Stomach smooth muscle (tissue), 2 donors: ENCODE measurements at regions not wholly inside any gene's neighbourhood (a gene's known extent, or its start where the extent isn't known, plus 50 kb on each side); places are given as distances from the start of the nearest gene placed in this dataset.

Experiments used
- H3K27ac ChIP-seq: one replicate; pipeline ENCODE4 v1.7.0; 2013; ENCODE audit warnings: mild to moderate bottlenecking, low read length, inconsistent platforms
- H3K27me3 ChIP-seq, 2 donors: one replicate each; pipeline ENCODE4 v1.7.0; 2013; ENCODE audit warnings: low read length in 2 of 2; ENCODE audit not compliant: insufficient read depth in 2 of 2, control insufficient read depth in 1 of 2
- H3K36me3 ChIP-seq, 2 donors: one replicate each; pipeline ENCODE4 v1.7.0; 2013; ENCODE audit warnings: low read length in 2 of 2; ENCODE audit not compliant: control insufficient read depth in 2 of 2, insufficient read depth in 2 of 2
- H3K4me1 ChIP-seq: one replicate; pipeline ENCODE4 v1.7.0; 2013; ENCODE audit warnings: low read length; ENCODE audit not compliant: control insufficient read depth, insufficient read depth
- H3K4me3 ChIP-seq, 2 donors: one replicate each; pipeline ENCODE4 v1.7.0; 2013; ENCODE audit warnings: low read length in 2 of 2
- H3K9ac ChIP-seq, 2 donors: one replicate each; pipeline ENCODE4 v1.7.0; 2013; ENCODE audit warnings: low read length in 2 of 2, mild to moderate bottlenecking in 1 of 2
- H3K9me3 ChIP-seq, 2 donors: one replicate each; pipeline ENCODE4 v1.7.0; 2013; ENCODE audit warnings: low read length in 2 of 2; ENCODE audit not compliant: control insufficient read depth in 2 of 2
- donor health status: healthy.
- donor health status: Pancreatic carcinoma.

DNA sequence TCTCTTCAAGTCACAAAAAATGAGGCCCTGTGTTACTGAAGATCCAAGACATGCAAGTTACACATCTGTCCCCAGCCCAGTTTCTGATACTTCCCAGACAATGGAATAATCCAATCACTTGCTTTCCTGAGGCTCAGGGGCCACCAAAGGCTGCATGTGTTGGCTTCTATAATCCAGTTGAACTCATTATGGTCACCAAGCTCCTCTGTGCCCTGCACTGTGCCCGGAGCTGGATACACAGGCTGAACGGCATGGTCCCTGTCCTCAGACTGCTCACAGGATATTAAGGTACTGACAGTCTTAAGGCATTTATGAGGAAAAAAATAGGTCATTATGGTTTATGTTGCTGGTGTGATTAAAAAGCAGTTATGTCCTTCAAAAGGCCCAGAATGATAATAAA, 117.0 kb upstream of the SYT6 start:
- Histone ChIP-seq H3K9ac (no peak overlapping the region), H3K36me3 (no peaks in the 10 kb centered on the region), H3K4me3 (no peak overlapping the region), H3K27me3 (no peaks in the 10 kb centered on the region), H3K27ac (no peak overlapping the region), H3K4me1 (no peaks in the 10 kb centered on the region), H3K9me3 (no peaks in the 10 kb centered on the region)

DNA sequence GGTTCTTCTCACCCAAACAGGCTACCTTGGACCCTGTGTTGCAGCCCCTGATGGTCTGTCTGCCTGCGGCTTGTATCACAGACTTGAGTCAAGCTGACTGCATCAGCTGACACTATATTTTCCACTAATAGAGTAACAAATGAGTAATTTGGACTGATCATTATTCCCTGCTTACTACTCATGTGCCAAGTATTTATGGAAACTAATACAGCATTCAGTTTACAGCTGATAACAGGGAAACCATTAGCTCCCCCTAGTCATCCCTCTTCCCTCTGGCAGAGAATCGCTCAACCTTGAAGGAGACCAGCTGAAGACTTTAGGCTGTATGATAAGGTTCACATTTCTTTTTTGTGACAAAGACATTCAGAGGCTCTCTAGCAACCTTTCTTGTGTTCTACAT, 116.6 kb upstream of the SYT6 start:
- Histone ChIP-seq H3K9ac (no peak overlapping the region), H3K9me3 (no peaks in the 10 kb centered on the region), H3K4me3 (no peak overlapping the region), H3K36me3 (no peaks in the 10 kb centered on the region), H3K27ac (no peak overlapping the region), H3K4me1 (no peaks in the 10 kb centered on the region), H3K27me3 (no peaks in the 10 kb centered on the region)

DNA sequence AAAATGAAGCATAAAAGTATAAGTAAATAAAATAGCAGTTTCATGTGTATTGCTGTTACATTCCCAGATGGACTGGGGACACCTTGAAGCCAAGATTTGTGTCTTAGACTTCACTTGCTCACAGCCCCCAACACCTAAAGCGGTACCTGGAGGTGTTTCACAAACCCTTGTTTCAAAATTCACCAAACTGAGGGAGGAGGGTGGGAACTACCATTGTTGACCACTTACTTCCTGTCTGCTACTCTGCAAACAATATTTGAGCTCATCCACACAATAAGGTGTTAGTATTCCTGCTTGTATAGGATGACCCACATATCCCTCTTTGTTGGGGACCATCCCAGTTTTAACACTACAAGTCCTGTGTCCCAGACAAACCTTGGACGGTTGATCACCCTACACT, 115.9 kb upstream of the SYT6 start:
- no peaks in the 10 kb centered on the region for H3K27me3 ChIP-seq
- no peaks in the 10 kb centered on the region for H3K36me3 ChIP-seq
- no peak overlapping the region for H3K27ac ChIP-seq
- no peak overlapping the region for H3K9ac ChIP-seq
- H3K4me1 ChIP-seq: no peaks in the 10 kb centered on the region
- no peaks in the 10 kb centered on the region for H3K9me3 ChIP-seq
- H3K4me3 ChIP-seq: no peak overlapping the region

DNA sequence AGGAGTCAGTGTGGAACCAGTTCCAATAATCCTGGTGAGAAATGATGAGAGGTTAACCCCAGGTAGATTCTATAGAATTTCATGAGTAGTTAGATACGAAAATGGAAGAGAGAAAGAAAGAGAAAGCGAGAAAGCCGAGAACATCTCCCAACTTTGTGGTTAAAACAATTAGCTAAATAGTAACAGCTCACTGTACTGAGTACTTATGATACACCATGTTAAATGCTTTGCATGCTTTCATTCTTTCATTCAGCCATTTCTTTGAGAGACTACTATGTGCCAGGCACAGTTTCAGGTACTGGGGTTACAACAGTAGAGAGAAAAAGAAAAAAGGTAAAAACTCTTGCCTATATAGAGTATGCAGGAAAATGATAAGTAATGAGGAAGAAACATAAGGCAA, 109.7 kb upstream of the SYT6 start:
- Histone ChIP-seq H3K36me3 (no peaks in the 10 kb centered on the region), H3K27me3 (peaks cover 0 to 3% of the 10 kb centered on the region in 2 donors), H3K4me3 (no peak overlapping the region), H3K9ac (no peak overlapping the region), H3K27ac (no peak overlapping the region), H3K9me3 (no peaks in the 10 kb centered on the region), H3K4me1 (no peaks in the 10 kb centered on the region)

DNA sequence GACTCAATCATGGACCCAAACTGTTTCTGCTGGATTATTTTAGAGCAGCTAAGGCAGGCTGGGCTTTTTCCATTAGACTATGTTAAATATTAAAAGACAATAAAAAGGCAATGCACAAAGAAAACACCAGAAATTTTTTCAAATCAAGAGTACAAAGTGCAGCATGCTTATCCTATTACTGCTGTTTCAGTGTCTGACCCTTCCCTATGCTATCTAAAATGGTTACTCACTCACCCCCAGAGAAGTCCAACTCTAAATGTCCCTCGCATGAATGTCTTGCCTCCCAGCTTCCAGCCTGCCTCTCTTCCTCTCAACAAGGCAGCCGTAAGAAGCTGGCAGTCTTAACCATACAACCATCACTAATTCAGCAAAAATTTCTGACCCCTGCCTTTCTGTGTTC, 108.7 kb upstream of the SYT6 start:
- Histone ChIP-seq H3K36me3 (no peaks in the 10 kb centered on the region), H3K4me3 (no peak overlapping the region), H3K27me3 (peaks cover 0 to 3% of the 10 kb centered on the region in 2 donors), H3K4me1 (no peaks in the 10 kb centered on the region), H3K27ac (no peak overlapping the region), H3K9me3 (no peaks in the 10 kb centered on the region), H3K9ac (no peak overlapping the region)

DNA sequence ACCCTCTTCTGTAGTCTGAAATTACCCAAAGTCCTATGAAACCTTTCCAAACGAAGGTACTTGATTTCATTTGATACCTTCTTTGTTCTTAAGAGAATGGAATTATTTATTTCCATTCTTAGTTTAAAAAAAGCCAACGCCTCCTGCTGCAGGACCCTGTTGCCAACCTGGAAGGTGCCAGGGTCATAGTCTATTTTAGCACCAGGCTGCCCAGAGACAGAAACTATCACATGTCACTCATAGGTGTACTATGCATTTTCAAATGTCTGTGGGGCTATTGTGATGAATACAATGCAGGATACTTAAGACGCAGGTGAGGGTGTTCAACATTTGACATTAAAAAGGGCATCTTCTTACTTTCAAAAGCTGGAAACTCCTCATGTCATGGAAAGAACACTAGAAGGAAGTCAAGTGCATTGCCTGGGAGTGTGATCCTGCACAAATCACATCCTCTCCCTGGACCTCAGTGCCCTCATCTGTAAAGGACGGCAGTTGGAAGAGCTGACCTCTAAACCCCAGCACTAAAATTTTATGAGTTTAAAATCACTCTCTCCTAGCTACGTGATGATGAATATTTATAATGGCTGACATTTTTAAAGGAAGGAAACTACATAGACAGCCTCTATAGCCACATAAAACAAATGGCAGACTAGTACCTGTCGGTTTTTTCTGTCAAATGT, 107.3 kb upstream of the SYT6 start:
- H3K4me3 ChIP-seq: no peak overlapping the region
- H3K9me3 ChIP-seq: no peaks in the 10 kb centered on the region
- H3K9ac ChIP-seq: no peak overlapping the region
- peaks cover 0 to 3% of the 10 kb centered on the region in 2 donors for H3K27me3 ChIP-seq
- no peaks in the 10 kb centered on the region for H3K36me3 ChIP-seq
- no peaks in the 10 kb centered on the region for H3K4me1 ChIP-seq
- no peak overlapping the region for H3K27ac ChIP-seq

DNA sequence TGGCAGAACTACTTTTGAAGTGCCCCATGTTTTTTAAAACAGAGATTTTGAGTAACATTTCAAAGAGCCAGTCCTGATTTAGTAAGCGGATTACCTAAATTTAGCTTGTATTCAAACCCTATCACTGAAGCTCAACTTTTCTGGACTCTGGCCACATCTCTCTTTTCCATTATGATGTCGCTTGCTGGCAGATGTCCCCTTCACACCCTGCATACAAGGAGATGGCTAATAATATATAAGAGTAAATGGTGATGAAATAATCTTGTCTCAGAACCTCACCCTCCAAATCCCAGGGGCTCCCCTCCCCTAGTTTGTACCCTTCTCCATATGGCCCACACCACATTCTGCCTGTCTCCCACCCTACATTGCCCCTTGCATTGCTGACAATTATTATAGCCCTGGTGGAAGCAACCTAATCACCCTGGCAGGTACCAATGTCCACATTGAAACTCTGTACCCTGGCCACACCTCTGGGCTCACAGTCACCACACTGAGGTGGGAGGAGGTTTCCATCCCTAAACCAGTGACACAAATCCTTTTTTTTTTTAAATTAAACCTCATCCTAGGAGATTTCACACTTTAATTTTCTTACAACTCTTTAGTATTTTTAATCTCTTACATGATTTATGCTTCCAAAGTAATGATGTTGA, 106.0 kb upstream of the SYT6 start:
- no peak overlapping the region for H3K27ac ChIP-seq
- H3K9ac ChIP-seq: no peak overlapping the region
- H3K4me1 ChIP-seq: no peaks in the 10 kb centered on the region
- H3K27me3 ChIP-seq: peaks cover 0 to 3% of the 10 kb centered on the region in 2 donors
- no peaks in the 10 kb centered on the region for H3K9me3 ChIP-seq
- H3K36me3 ChIP-seq: no peaks in the 10 kb centered on the region
- no peak overlapping the region for H3K4me3 ChIP-seq

DNA sequence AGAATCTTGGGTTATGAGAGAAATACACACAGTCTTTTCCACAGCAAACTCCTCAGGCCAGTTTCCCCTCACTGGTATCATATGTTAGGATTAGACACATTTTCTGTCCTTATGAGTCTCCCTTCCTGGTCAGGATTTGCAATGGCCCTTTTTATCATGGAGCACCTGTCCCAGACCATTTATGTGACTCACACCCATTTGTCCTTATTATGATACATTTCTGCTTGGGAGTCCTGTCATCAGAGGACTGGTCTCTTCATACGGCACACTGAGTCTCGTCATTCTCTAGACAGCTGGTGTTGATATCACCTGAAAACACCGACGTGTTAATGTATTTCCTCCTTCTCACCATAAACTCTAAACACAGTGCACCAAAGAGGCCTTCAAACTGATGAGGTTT, 105.0 kb upstream of the SYT6 start:
- H3K4me3 ChIP-seq: no peak overlapping the region
- H3K27me3 ChIP-seq: peaks cover 0 to 3% of the 10 kb centered on the region in 2 donors
- H3K27ac ChIP-seq: no peak overlapping the region
- peaks cover 0 to 2% of the 10 kb centered on the region in 2 donors for H3K9me3 ChIP-seq
- H3K9ac ChIP-seq: no peak overlapping the region
- H3K4me1 ChIP-seq: no peaks in the 10 kb centered on the region
- H3K36me3 ChIP-seq: no peaks in the 10 kb centered on the region

DNA sequence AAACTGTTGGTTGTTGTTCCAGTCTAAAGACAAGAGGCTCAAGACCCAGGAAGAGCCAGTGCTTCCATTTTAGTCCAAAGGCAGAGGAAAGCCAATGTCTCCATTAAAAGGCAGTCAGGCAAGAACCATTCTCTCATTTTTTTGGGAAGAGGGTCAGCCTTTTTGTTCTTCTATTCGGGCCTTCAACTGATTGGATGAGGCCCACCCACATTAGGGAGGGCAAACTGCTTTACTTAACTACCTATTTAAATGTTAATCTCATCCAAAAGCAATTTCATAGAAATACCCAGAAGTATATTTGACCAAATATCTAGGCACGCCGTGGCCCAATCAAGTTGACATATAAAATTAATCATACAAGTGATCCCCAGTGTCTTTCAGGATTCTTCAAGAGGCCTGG, 104.4 kb upstream of the SYT6 start:
- Histone ChIP-seq H3K27ac (no peak overlapping the region), H3K4me1 (no peaks in the 10 kb centered on the region), H3K4me3 (no peak overlapping the region), H3K9ac (no peak overlapping the region), H3K9me3 (peaks cover 0 to 2% of the 10 kb centered on the region in 2 donors), H3K27me3 (peaks cover 0 to 3% of the 10 kb centered on the region in 2 donors), H3K36me3 (no peaks in the 10 kb centered on the region)

DNA sequence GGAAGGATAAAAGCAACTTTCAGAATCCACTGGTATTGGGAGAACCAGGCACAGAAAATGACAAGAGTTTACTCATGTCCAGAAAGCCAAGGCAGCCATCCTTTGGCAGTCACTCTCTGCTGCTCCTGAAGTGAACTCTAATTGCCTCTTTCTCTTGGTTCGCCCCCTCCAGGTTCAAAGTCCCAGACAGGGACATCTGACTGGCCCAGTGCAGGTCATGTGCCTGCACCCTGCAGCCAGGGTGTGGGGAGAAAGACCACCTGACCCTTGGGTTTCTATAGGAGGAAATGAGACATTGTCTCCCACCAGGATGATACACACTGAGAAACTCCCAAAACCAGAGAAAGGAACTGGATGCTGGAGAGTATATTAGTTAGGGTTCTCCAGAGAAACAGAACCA, 103.9 kb upstream of the SYT6 start:
- Histone ChIP-seq H3K4me1 (no peaks in the 10 kb centered on the region), H3K27ac (no peak overlapping the region), H3K9me3 (peaks cover 0 to 2% of the 10 kb centered on the region in 2 donors), H3K9ac (no peak overlapping the region), H3K36me3 (no peaks in the 10 kb centered on the region), H3K4me3 (no peak overlapping the region), H3K27me3 (no peaks in the 10 kb centered on the region)

DNA sequence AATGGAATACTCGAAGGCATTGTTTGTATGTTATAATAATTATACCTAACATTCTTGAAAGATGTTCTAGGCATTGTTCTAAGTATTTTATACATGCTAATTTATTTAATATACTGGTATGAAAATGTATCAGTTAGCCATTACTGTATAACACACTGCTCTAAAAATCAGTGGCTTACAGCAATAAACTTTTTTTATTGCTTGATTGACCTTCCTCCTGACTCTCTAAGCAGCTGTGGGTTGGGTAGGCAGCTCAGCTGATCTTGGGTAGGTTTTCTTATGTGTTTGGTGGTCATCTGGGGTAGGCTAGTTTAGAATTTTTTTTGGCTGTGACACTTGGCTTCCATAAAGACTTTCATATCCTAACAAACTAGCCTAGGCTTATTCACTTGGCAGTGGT, 100.2 kb upstream of the SYT6 start:
- Histone ChIP-seq H3K4me1 (no peaks in the 10 kb centered on the region), H3K27me3 (no peaks in the 10 kb centered on the region), H3K27ac (no peak overlapping the region), H3K9ac (no peak overlapping the region), H3K4me3 (no peak overlapping the region), H3K36me3 (no peaks in the 10 kb centered on the region), H3K9me3 (peaks cover 0 to 2% of the 10 kb centered on the region in 2 donors)
